HEK293T (cell line): ENCODE measurements at regions not wholly inside any gene's neighbourhood (a gene's known extent, or its start where the extent isn't known, plus 50 kb on each side); places are given as distances from the start of the nearest gene placed in this dataset.
A peak's percentile ranks its signal among the peaks of the same experiment; 100 is the strongest.
"Not testable (repeated sequence)": the region's sequence is repeated elsewhere in the genome, so short reads cannot be mapped to it uniquely, and the experiment has no call there.

ENCODE experiments used
- CTCF ChIA-PET: fragments of 350-600 bp; formaldehyde crosslinking; extraction: SDS; loops from one replicate; lab custom pipeline; 2021; ENCODE audit warnings: antibody characterized with exemption, inconsistent platforms; lab: Yijun Ruan, JAX
- POLR2A ChIA-PET: fragments of 350-600 bp; formaldehyde crosslinking; extraction: SDS; loops from one replicate; lab custom pipeline; 2020; ENCODE audit warnings: antibody characterized with exemption, inconsistent platforms; lab: Yijun Ruan, JAX
- DNase-seq: peaks from one replicate; pipeline ENCODE4 v3.0.0; 2012; ENCODE audit warnings: mixed read lengths; ENCODE audit errors: extremely low spot score
- ARNT ChIP-seq: fragments of 450-650 bp; IDR thresholded peaks from 2 replicates; pipeline ENCODE4 v1.6.1; 2017; ENCODE audit warnings: mild to moderate bottlenecking
- BHLHE40 ChIP-seq: fragments of 450-650 bp; IDR thresholded peaks from 2 replicates; pipeline ENCODE4 v1.6.1; 2016; ENCODE audit warnings: mild to moderate bottlenecking, moderate library complexity, borderline replicate concordance
- CTBP1 ChIP-seq: fragments of 450-650 bp; IDR thresholded peaks from 2 replicates; pipeline ENCODE4 v1.6.1; 2016; ENCODE audit warnings: borderline replicate concordance
- ELF4 ChIP-seq: fragments of 450-650 bp; IDR thresholded peaks from 2 replicates; pipeline ENCODE4 v1.6.1; 2017; ENCODE audit warnings: antibody characterized with exemption
- FOXA1 ChIP-seq: fragments of 450-650 bp; IDR thresholded peaks from 2 replicates; pipeline ENCODE4 v1.6.1; 2016; ENCODE audit warnings: mild to moderate bottlenecking
- FOXK2 ChIP-seq: fragments of 450-650 bp; IDR thresholded peaks from 2 replicates; pipeline ENCODE4 v1.6.1; 2016; ENCODE audit warnings: mild to moderate bottlenecking
- FOXM1 ChIP-seq: fragments of 450-650 bp; IDR thresholded peaks from 2 replicates; pipeline ENCODE4 v1.6.1; 2017; ENCODE audit warnings: mild to moderate bottlenecking, borderline replicate concordance
- HDGF ChIP-seq: fragments of 450-650 bp; IDR thresholded peaks from 2 replicates; pipeline ENCODE4 v1.6.1; 2017; ENCODE audit warnings: antibody characterized with exemption, borderline replicate concordance
- L3MBTL2 ChIP-seq: fragments of 450-650 bp; conservative IDR thresholded peaks from 2 replicates; pipeline ENCODE4 v1.6.1; 2016; ENCODE audit warnings: mild to moderate bottlenecking
- LEF1 ChIP-seq: fragments of 450-650 bp; IDR thresholded peaks from 2 replicates; pipeline ENCODE4 v1.6.1; 2017; ENCODE audit warnings: mild to moderate bottlenecking, borderline replicate concordance
- NFRKB ChIP-seq: fragments of 450-650 bp; IDR thresholded peaks from 2 replicates; pipeline ENCODE4 v1.6.1; 2016; ENCODE audit warnings: mild to moderate bottlenecking, moderate library complexity
- SP1 ChIP-seq: fragments of 450-650 bp; IDR thresholded peaks from 2 replicates; pipeline ENCODE4 v1.6.1; 2017
- SUZ12 ChIP-seq: fragments of 450-650 bp; IDR thresholded peaks from 2 replicates; pipeline ENCODE4 v1.6.1; 2016; ENCODE audit warnings: mild to moderate bottlenecking
- TARDBP ChIP-seq: fragments of 450-650 bp; IDR thresholded peaks from 2 replicates; pipeline ENCODE4 v1.6.1; 2016
- ZNF384 ChIP-seq: fragments of 450-650 bp; IDR thresholded peaks from 2 replicates; pipeline ENCODE4 v1.6.1; 2016
- TF ChIP-seq, protein P1 (sequence below): fragments of 450-650 bp; IDR thresholded peaks from 2 replicates; pipeline ENCODE4 v1.6.1; 2016

DNA sequence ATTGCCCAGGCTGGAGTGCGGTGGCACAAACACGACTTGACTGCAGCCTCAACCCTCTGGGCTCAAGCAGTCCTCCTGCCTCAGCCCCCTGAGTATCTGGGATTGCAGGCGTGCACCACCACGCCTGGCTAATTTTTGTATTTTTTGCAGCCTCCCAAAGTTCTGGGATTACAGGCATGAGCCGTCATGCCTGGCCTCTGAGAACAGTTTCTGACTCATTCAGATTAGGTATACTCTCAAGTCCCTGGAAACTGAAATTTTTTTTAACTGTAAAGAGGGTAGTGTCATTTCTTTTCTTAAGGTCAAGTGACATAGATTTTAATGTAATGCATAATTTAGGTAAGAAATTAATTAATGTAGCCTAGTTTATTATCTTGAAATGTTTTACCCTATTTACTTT lies 104.7 kb downstream of the SEPTIN7 start:
- CTCF ChIA-PET: no interaction called here
- no peak for TF ChIP-seq L3MBTL2
- DNase-seq: no peak
- POLR2A ChIA-PET: no interaction called here

DNA sequence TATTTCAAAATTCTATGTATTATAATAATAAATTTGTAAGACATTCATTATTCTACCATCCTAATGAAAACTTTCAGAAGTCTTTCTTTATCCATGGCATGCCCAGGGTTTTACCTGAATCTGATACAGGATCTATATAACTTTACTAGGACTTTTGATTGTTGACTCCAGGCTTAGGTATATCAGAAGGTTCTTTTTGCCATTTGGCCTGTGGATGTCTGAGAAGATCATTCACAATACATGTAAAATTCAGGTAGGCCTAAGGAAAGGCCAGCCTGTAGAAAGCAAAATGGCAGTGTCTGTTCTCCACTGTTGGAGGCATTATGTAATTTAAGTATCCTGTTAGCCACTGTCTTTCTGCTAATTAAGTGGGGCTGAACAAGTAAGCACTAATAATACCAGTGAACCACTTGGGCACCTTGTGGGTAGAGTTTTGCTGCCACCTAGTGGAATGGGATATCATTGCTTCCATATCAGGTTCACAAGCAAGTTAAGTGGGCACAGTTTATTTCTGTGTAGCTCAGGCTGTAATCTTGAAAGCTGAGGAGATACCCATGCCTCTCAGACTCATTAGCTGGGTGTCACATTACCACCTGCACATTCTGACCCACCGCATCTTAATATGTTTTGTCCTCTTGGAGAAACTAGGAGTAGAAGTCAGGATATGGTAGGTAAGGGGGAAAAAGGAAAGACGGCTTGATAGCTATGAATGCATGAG lies 105.5 kb downstream of the SEPTIN7 start:
- POLR2A ChIA-PET: interaction anchor here (1.0 kb wide), 1 partner anchor 106 kb away, joined by 7 read pairs; the partner anchor contains the start of gene SEPTIN7
- DNase-seq: peak; percentile 50
- CTCF ChIA-PET: interaction anchor here (0.6 to 1.9 kb wide), 11 partner anchors 9 to 259 kb away, joined by 3 to 11 read pairs (median 4); no protein-coding TSS in a partner anchor
- no peak for TF ChIP-seq ELF4
- TF ChIP-seq ARNT: no peak
- no peak for TF ChIP-seq SP1
- TF ChIP-seq LEF1: no peak
- TF ChIP-seq SUZ12: no peak
- no peak for TF ChIP-seq BHLHE40
- no peak for TF ChIP-seq ZNF384
- no peak for TF ChIP-seq TARDBP
- TF ChIP-seq CTBP1: no peak
- TF ChIP-seq, protein P1, sequence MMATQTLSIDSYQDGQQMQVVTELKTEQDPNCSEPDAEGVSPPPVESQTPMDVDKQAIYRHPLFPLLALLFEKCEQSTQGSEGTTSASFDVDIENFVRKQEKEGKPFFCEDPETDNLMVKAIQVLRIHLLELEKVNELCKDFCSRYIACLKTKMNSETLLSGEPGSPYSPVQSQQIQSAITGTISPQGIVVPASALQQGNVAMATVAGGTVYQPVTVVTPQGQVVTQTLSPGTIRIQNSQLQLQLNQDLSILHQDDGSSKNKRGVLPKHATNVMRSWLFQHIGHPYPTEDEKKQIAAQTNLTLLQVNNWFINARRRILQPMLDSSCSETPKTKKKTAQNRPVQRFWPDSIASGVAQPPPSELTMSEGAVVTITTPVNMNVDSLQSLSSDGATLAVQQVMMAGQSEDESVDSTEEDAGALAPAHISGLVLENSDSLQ: no peak
- TF ChIP-seq FOXK2: no peak

GRCh38 chr7:35908331-35909216 lies 107.7 kb downstream of the SEPTIN7 start:
- TF ChIP-seq TARDBP (no peak), BHLHE40 (no peak), HDGF (no peak), CTBP1 (no peak), FOXK2 (no peak), FOXM1 (no peak), LEF1 (no peak), SUZ12 (no peak), L3MBTL2 (no peak), FOXA1 (no peak), NFRKB (no peak), SP1 (no peak), ZNF384 (no peak), ELF4 (no peak)
- DNase-seq: no peak
- POLR2A ChIA-PET: no interaction called here
- CTCF ChIA-PET: interaction anchor here (0.6 to 1.9 kb wide), 3 partner anchors 47 to 380 kb away, joined by 3 to 11 read pairs (median 3); no protein-coding TSS in a partner anchor

DNA sequence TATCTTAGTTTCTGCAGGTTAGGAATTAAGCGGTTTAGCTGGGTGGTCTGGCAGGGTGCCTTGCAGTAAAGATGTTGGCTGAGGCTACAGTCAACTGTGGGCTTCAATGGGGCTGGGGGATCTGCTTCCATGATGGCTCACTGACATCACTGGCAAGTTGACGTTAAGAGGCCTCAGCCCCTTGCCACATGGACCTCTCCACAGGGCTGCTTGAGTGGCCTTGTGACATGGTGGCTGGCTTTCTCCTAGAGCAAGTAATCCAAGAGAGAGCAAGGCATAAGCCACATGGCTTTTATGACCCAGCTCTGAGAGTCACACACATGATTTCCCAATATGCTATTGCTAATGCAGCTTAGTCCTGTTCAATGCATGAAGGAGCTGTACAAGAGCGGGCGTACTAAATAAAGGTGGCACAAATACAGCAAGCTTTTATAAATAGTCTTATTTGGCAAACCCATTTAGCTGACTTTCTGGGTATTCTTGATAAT lies 109.1 kb downstream of the SEPTIN7 start:
- ChIA-PET CTCF (interaction anchor here (1.4 kb wide), 1 partner anchor 200 kb away, joined by 8 read pairs; no protein-coding TSS in a partner anchor), POLR2A (no interaction called here)
- no peak for DNase-seq
- TF ChIP-seq CTBP1: no peak
- TF ChIP-seq ZNF384: no peak
- no peak for TF ChIP-seq FOXM1
- TF ChIP-seq TARDBP: no peak
- TF ChIP-seq, protein P1: no peak
- TF ChIP-seq L3MBTL2: no peak
- TF ChIP-seq ARNT: no peak
- no peak for TF ChIP-seq ELF4
- TF ChIP-seq LEF1: no peak
- TF ChIP-seq BHLHE40: no peak
- TF ChIP-seq HDGF: no peak
- TF ChIP-seq NFRKB: no peak
- TF ChIP-seq SP1: no peak
- no peak for TF ChIP-seq SUZ12
- no peak for TF ChIP-seq FOXA1
- TF ChIP-seq FOXK2: no peak

GRCh38 chr7:35910621-35911020 lies 109.8 kb downstream of the SEPTIN7 start:
- POLR2A ChIA-PET, DNase-seq: not testable (repeated sequence)
- CTCF ChIA-PET: interaction anchor here (1.4 kb wide), 1 partner anchor 201 kb away, joined by 8 read pairs; no protein-coding TSS in a partner anchor

GRCh38 chr7:35913350-35913749 lies 112.5 kb downstream of the SEPTIN7 start:
- CTCF ChIA-PET: interaction anchor here (0.6 kb wide), 1 partner anchor 445 kb away, joined by 5 read pairs; no protein-coding TSS in a partner anchor
- POLR2A ChIA-PET, DNase-seq: not testable (repeated sequence)

DNA sequence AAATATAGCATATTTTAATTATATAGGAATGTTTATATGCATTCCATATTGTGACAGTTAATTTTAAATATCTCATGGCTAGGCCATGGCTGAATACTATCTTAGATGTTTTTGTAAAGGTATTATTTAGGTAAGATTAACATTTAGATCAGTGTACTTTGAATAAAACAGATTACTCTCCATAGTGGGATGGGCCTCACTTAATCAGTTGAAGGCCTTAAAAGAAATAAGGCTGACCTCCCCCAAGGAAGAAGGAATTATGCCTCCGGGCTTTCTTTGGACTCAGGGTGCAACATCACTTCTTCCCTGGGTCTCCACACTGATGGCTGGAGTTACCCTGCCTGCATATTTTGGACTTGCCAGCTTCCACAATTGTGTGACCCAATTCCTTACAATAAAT lies 113.4 kb downstream of the SEPTIN7 start:
- POLR2A ChIA-PET, DNase-seq, CTCF ChIA-PET: not testable (repeated sequence)

DNA sequence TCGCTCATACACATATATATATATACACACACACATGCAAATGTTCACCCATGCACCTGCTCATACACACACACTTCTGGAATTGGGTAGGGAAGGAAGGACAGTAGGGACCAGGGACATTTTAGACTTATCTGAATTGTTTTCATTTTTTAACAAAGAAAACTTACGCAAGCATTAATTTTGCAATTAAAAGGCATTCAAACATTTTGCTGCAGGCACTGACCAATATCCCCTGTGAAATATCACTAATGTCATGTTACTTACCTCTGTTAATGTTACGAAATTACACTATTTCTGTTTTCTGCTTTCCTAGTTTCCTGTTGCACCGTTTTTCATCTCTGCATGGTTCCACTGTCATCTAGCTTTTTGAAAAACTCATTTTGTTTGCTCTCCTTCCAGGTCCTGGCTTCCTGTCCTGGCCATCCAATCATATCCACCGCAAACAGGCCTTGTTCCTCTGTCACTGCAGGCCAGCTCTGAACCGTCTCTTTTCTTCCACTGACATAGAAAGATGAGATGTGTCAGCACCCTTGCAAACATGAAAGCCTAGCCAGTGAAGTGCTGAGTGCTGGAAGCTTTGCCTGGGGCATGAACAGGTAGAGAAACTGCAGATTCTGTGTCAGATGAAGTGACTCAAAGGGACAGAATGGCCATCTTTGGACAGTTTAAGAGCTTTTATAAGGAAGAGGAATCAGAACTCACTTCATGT lies 114.5 kb downstream of the SEPTIN7 start:
- CTCF ChIA-PET: interaction anchor here (0.7 to 1.3 kb wide), 2 partner anchors 9 to 62 kb away, joined by 3 to 4 read pairs; no protein-coding TSS in a partner anchor
- DNase-seq, POLR2A ChIA-PET: not testable (repeated sequence)

GRCh38 chr7:35918217-35918616 lies 117.4 kb downstream of the SEPTIN7 start:
- DNase-seq, POLR2A ChIA-PET, CTCF ChIA-PET: not testable (repeated sequence)

GRCh38 chr7:35919607-35920006 lies 118.8 kb downstream of the SEPTIN7 start:
- DNase-seq, POLR2A ChIA-PET: not testable (repeated sequence)
- CTCF ChIA-PET: interaction anchor here (1.1 to 1.2 kb wide), 2 partner anchors 56 to 66 kb away, joined by 3 read pairs; no protein-coding TSS in a partner anchor
